Liver (tissue), 7 donors: ENCODE measurements at regions not wholly inside any gene's neighbourhood (a gene's known extent, or its start where the extent isn't known, plus 50 kb on each side); places are given as distances from the start of the nearest gene placed in this dataset.

Experiments used
- DNase-seq: peaks from one replicate; pipeline ENCODE4 v3.0.0-alpha.2; 2017; ENCODE audit warnings: low spot score
- H3K27ac ChIP-seq, 2 donors: one replicate each; pipeline ENCODE4 v1.7.0; 2013; ENCODE audit warnings: inconsistent platforms in 2 of 2, low read length in 2 of 2, control low read depth in 1 of 2, low read depth in 1 of 2, mild to moderate bottlenecking in 1 of 2
- H3K27me3 ChIP-seq, 4 donors: one replicate each; pipeline versions ENCODE4 v1.6.1 to v1.7.0; 2013; ENCODE audit warnings: low read length in 3 of 4, inconsistent platforms in 1 of 4, mild to moderate bottlenecking in 1 of 4, moderate library complexity in 1 of 4; ENCODE audit not compliant: control insufficient read depth in 4 of 4, insufficient read depth in 4 of 4
- H3K36me3 ChIP-seq, 4 donors: one replicate each; pipeline versions ENCODE4 v1.6.1 to v1.7.0; 2013; ENCODE audit warnings: low read length in 3 of 4, mild to moderate bottlenecking in 3 of 4, low read depth in 1 of 4, moderate library complexity in 1 of 4; ENCODE audit not compliant: control insufficient read depth in 4 of 4, insufficient read depth in 3 of 4
- H3K4me1 ChIP-seq, 4 donors: one replicate each; pipeline versions ENCODE4 v1.6.1 to v1.7.0; 2013; ENCODE audit warnings: low read length in 3 of 4, mild to moderate bottlenecking in 3 of 4, moderate library complexity in 1 of 4; ENCODE audit not compliant: control insufficient read depth in 4 of 4, insufficient read depth in 4 of 4
- H3K4me3 ChIP-seq, 3 donors: one replicate each; pipeline versions ENCODE4 v1.6.1 to v1.7.0; 2013; ENCODE audit warnings: low read length in 3 of 3, control low read depth in 1 of 3, low read depth in 1 of 3, mild to moderate bottlenecking in 1 of 3
- H3K9ac ChIP-seq, 2 donors: one replicate each; pipeline ENCODE4 v1.7.0; 2013; ENCODE audit warnings: low read length in 2 of 2, mild to moderate bottlenecking in 2 of 2, moderate library complexity in 2 of 2, control low read depth in 1 of 2, low read depth in 1 of 2
- H3K9me3 ChIP-seq, 4 donors: one replicate each; pipeline versions ENCODE4 v1.6.1 to v1.7.0; 2013; ENCODE audit warnings: low read length in 3 of 4; ENCODE audit not compliant: control insufficient read depth in 4 of 4
- EGR1 ChIP-seq, 2 donors: IDR thresholded peaks; 2 replicates each; pipeline ENCODE4 v1.6.1; 2016 to 2018; ENCODE audit warnings: antibody characterized with exemption in 2 of 2, low read depth in 2 of 2
- FOXA1 ChIP-seq: IDR thresholded peaks from 2 replicates; pipeline ENCODE4 v1.6.1; 2016; ENCODE audit warnings: antibody characterized with exemption
- FOXA2 ChIP-seq: IDR thresholded peaks from 2 replicates; pipeline ENCODE4 v1.6.1; 2016; ENCODE audit warnings: antibody characterized with exemption
- GABPA ChIP-seq, 2 donors: IDR thresholded peaks in 1 of 2; conservative IDR thresholded peaks in 1 of 2; 2 replicates each; pipeline ENCODE4 v1.6.1; 2016; ENCODE audit warnings: antibody characterized with exemption in 2 of 2, mild to moderate bottlenecking in 1 of 2, moderate library complexity in 1 of 2
- HNF4A ChIP-seq, 2 donors: conservative IDR thresholded peaks; 2 replicates each; pipeline ENCODE4 v1.6.1; 2016; ENCODE audit warnings: antibody characterized with exemption in 2 of 2, mild to moderate bottlenecking in 2 of 2
- JUND ChIP-seq, 2 donors: IDR thresholded peaks; 2 replicates each; pipeline ENCODE4 v1.6.1; 2016; ENCODE audit warnings: antibody characterized with exemption in 2 of 2
- NR2F2 ChIP-seq: IDR thresholded peaks from 2 replicates; pipeline ENCODE4 v1.6.1; 2016; ENCODE audit warnings: antibody characterized with exemption
- RAD21 ChIP-seq, 2 donors: IDR thresholded peaks; 2 replicates each; pipeline ENCODE4 v1.6.1; 2016; ENCODE audit warnings: antibody characterized with exemption in 2 of 2, mild to moderate bottlenecking in 2 of 2
- RXRA ChIP-seq, 2 donors: IDR thresholded peaks; 2 replicates each; pipeline ENCODE4 v1.6.1; 2017 to 2018; ENCODE audit warnings: antibody characterized with exemption in 2 of 2, mild to moderate bottlenecking in 1 of 2
- SP1 ChIP-seq: IDR thresholded peaks from 2 replicates; pipeline ENCODE4 v1.6.1; 2018; ENCODE audit warnings: antibody characterized with exemption, mild to moderate bottlenecking
- TAF1 ChIP-seq: conservative IDR thresholded peaks from 2 replicates; pipeline ENCODE4 v1.6.1; 2016; ENCODE audit warnings: antibody characterized with exemption, mild to moderate bottlenecking
- YY1 ChIP-seq: IDR thresholded peaks from 2 replicates; pipeline ENCODE4 v1.6.1; 2016; ENCODE audit warnings: antibody characterized with exemption, mild to moderate bottlenecking
- WGBS: extraction: QIAGEN DNeasy Blood & Tissue Kit; methylation state at CpG from one replicate; pipeline ENCODE4 v1.1.7; 2013; 5-methylcytosine and 5-hydroxymethylcytosine counted together
- TF ChIP-seq, protein P1 (sequence below): IDR thresholded peaks from 2 replicates; pipeline ENCODE4 v1.6.1; 2016; ENCODE audit warnings: antibody characterized with exemption
- TF ChIP-seq, protein P2 (sequence below): IDR thresholded peaks from 2 replicates; pipeline ENCODE4 v1.6.1; 2016; ENCODE audit warnings: antibody characterized with exemption
- TF ChIP-seq, protein P3 (sequence below): IDR thresholded peaks from 2 replicates; pipeline ENCODE4 v1.6.1; 2016; ENCODE audit warnings: antibody characterized with exemption, mild to moderate bottlenecking
- donor health status: healthy.
- donor health status: healthy.
- donor health status: healthy.
- donor health status: healthy.

DNA sequence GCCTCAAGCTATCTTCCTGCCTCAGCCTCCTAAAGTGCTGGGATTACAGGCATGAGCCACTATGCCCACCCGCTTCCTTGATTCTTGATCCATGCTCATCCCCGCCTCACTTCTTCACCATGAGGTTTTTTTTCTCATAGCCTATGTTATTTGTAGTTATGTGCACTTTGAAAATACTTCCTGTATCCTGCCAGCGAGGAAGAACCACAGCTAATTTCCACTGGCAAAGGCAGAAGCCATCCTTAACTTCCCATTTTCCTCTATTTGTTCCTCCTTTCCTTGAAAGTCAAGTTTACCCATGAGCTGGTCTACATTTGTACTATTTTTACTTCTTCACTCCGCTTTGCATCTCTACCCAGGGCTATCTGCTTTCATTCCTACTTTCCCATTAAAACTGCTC lies 189.7 kb upstream of the ZFHX3 start:
- DNase-seq: no peak
- no peaks in the 10 kb centered on the region for H3K4me1 ChIP-seq
- 86% methylated on average over 4 of the region's 4 CpGs for WGBS
- H3K4me3 ChIP-seq: no peak overlapping the region
- no peaks in the 10 kb centered on the region for H3K9me3 ChIP-seq
- TF ChIP-seq FOXA1: no peak
- no peaks in the 10 kb centered on the region for H3K36me3 ChIP-seq
- H3K27ac ChIP-seq: no peak overlapping the region
- H3K27me3 ChIP-seq: peaks cover 0 to under 1% (median 0%) of the 10 kb centered on the region in 4 donors
- H3K9ac ChIP-seq: no peak overlapping the region

DNA sequence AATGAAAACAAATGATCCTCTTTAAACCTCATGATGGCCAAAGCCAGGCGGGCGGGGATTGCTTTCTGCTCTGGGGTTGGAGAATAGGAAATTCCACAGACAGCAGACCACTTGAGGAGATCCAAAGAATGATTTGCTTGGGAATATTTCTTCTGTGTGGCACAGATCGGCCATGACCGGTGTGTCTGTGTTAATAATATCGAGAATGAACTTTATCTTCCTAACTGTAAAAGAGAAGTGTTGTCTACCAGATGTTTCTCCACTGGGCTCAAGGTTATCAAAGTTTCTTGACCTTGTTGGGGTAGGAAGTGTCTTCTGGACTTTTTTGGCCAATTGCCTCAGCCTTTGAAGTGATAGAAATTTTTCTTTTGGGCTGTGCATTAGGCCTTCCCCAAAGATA lies 186.6 kb upstream of the ZFHX3 start:
- TF ChIP-seq NR2F2 (no peak), JUND (IDR thresholded peaks at IDR 0.05) (no peak), RAD21 (IDR thresholded peaks at IDR 0.05) (no peak), TAF1 (no peak), GABPA (IDR thresholded peaks at IDR 0.05 in 1 of 2, conservative IDR thresholded peaks at IDR 0.05 in 1 of 2) (no peak), HNF4A (conservative IDR thresholded peaks at IDR 0.05) (no peak), SP1 (no peak), RXRA (IDR thresholded peaks at IDR 0.05) (no peak), EGR1 (IDR thresholded peaks at IDR 0.05; ENCODE audit: low read depth in 2 of 2) (no peak), FOXA2 (no peak), YY1 (no peak), FOXA1 (no peak)
- TF ChIP-seq, protein P1, sequence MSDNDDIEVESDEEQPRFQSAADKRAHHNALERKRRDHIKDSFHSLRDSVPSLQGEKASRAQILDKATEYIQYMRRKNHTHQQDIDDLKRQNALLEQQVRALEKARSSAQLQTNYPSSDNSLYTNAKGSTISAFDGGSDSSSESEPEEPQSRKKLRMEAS: no peak
- TF ChIP-seq, protein P2, sequence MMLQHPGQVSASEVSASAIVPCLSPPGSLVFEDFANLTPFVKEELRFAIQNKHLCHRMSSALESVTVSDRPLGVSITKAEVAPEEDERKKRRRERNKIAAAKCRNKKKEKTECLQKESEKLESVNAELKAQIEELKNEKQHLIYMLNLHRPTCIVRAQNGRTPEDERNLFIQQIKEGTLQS: no peak
- TF ChIP-seq, protein P3, sequence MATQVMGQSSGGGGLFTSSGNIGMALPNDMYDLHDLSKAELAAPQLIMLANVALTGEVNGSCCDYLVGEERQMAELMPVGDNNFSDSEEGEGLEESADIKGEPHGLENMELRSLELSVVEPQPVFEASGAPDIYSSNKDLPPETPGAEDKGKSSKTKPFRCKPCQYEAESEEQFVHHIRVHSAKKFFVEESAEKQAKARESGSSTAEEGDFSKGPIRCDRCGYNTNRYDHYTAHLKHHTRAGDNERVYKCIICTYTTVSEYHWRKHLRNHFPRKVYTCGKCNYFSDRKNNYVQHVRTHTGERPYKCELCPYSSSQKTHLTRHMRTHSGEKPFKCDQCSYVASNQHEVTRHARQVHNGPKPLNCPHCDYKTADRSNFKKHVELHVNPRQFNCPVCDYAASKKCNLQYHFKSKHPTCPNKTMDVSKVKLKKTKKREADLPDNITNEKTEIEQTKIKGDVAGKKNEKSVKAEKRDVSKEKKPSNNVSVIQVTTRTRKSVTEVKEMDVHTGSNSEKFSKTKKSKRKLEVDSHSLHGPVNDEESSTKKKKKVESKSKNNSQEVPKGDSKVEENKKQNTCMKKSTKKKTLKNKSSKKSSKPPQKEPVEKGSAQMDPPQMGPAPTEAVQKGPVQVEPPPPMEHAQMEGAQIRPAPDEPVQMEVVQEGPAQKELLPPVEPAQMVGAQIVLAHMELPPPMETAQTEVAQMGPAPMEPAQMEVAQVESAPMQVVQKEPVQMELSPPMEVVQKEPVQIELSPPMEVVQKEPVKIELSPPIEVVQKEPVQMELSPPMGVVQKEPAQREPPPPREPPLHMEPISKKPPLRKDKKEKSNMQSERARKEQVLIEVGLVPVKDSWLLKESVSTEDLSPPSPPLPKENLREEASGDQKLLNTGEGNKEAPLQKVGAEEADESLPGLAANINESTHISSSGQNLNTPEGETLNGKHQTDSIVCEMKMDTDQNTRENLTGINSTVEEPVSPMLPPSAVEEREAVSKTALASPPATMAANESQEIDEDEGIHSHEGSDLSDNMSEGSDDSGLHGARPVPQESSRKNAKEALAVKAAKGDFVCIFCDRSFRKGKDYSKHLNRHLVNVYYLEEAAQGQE: no peak
- no peak overlapping the region for H3K9ac ChIP-seq
- no peak overlapping the region for H3K4me3 ChIP-seq
- no peak for DNase-seq
- no peaks in the 10 kb centered on the region for H3K36me3 ChIP-seq
- H3K27me3 ChIP-seq: peaks cover 0 to 3% (median 0%) of the 10 kb centered on the region in 4 donors
- no peak overlapping the region for H3K27ac ChIP-seq
- H3K4me1 ChIP-seq: no peaks in the 10 kb centered on the region
- 81% methylated on average over 5 of the region's 5 CpGs for WGBS
- no peaks in the 10 kb centered on the region for H3K9me3 ChIP-seq

DNA sequence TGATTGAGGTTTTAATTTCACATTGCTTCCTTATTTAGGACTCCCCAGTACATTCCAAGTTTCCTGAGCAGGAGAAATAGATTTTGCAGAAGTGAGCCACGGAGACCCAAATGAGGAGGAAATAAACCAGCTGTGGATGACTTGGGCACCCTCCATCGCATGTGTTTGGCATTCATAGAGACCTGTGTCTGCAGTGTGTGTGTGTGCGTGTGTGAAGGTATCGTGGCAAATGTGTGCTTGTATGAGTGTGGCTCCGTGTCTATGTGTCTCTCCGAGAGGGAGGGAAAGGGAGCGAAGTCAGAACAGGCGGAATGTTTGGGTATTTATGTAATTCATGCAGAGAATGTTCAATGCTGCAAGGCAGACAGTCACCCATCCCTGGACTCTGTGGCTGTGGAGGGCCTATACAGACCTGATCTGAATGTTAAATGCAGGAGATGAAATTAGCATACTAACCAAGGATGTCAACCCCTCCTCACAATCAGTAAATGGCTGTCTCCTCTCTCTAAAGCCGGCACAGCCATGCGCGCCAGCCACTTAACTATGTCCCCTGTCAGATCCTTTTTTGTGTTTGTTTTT lies 186.0 kb upstream of the ZFHX3 start:
- 85% methylated on average over 11 of the region's 11 CpGs for WGBS
- H3K36me3 ChIP-seq: no peaks in the 10 kb centered on the region
- H3K27me3 ChIP-seq: peaks cover 0 to 3% (median 0%) of the 10 kb centered on the region in 4 donors
- no peak overlapping the region for H3K4me3 ChIP-seq
- H3K9ac ChIP-seq: no peak overlapping the region
- no peak overlapping the region for H3K27ac ChIP-seq
- no peaks in the 10 kb centered on the region for H3K9me3 ChIP-seq
- no peak for DNase-seq
- H3K4me1 ChIP-seq: no peaks in the 10 kb centered on the region
- no peak for TF ChIP-seq RXRA (IDR thresholded peaks at IDR 0.05)
- no peak for TF ChIP-seq EGR1 (IDR thresholded peaks at IDR 0.05; ENCODE audit: low read depth in 2 of 2)
- no peak for TF ChIP-seq JUND (IDR thresholded peaks at IDR 0.05)
- TF ChIP-seq, protein P2: no peak
- TF ChIP-seq FOXA1: no peak
- no peak for TF ChIP-seq RAD21 (IDR thresholded peaks at IDR 0.05)
- no peak for TF ChIP-seq FOXA2
- no peak for TF ChIP-seq SP1
- no peak for TF ChIP-seq TAF1
- TF ChIP-seq YY1: no peak
